HCT116 (cell line): ENCODE measurements at regions not wholly inside any gene's neighbourhood (a gene's known extent, or its start where the extent isn't known, plus 50 kb on each side); places are given as distances from the start of the nearest gene placed in this dataset.

Experiments
- ATAC-seq: fragments of 200-7000 bp; cut with Tn5 transposase; 2 replicates; pipeline ENCODE4 v1.9.1; 2020; ENCODE audit warnings: mild to moderate bottlenecking, moderate library complexity
- BruUV-seq: library from RNA; stranded (reverse); fragments of 400-500 nt; replicated peaks from 2 replicates; lab custom pipeline; 2021; lab: Mats Ljungman, UMichigan
- CTCF ChIA-PET: fragments of 300-600 bp; sonication (Branson Sonifier 250); formaldehyde crosslinking; loops from one replicate; lab custom pipeline; 2021; ENCODE audit warnings: antibody characterized with exemption; lab: Charles Lee
- POLR2A ChIA-PET: fragments of 300-600, 350-600 bp; sonication (Branson Sonifier 250); formaldehyde crosslinking; loops from one replicate; lab custom pipeline; 2021; ENCODE audit warnings: antibody characterized with exemption; lab: Charles Lee
- RAD21 ChIA-PET, 2 experiments: fragments of 300-600 bp; sonication (Branson Sonifier 250); formaldehyde crosslinking; loops; one replicate each; lab custom pipeline; 2023; ENCODE audit warnings: low total read pairs in 2 of 2; ENCODE audit not compliant: uncharacterized antibody in 2 of 2, unreplicated experiment in 2 of 2, low non-redundant PET in 1 of 2; lab: Charles Lee
- DNase-seq: peaks from one replicate; pipeline ENCODE4 v3.0.0-alpha.2; 2010; ENCODE audit warnings: low read depth, low spot score
- H2AFZ ChIP-seq: fragments of 200-600 bp; shearing (Covaris generic), sonication (generic); 2 replicates; pipeline ENCODE4 v1.6.1; 2017; ENCODE audit warnings: low read depth, mixed run types, mixed read lengths, antibody characterized with exemption, low read length; ENCODE audit not compliant: poor library complexity, severe bottlenecking
- H3K27ac ChIP-seq: 2 replicates; pipeline ENCODE4 v1.5.1; 2012; ENCODE audit warnings: low read depth, low read length
- H3K27me3 ChIP-seq: fragments of 200-600 bp; sonication (generic); 2 replicates; pipeline ENCODE4 v1.6.1; 2016; ENCODE audit warnings: mixed run types, low read length, mixed read lengths; ENCODE audit not compliant: insufficient read depth
- H3K36me3 ChIP-seq, 2 experiments: fragments of 200-500 bp in 1 of 2; fragments of 200-600 bp in 1 of 2; sonication (Bioruptor generic) in 1 of 2; sonication (generic) in 1 of 2; 2 replicates each; pipeline versions ENCODE4 v1.5.1 to v1.6.1; 2014 to 2016; ENCODE audit warnings: low read length in 2 of 2, inconsistent platforms in 1 of 2, mixed read lengths in 1 of 2, mixed run types in 1 of 2; ENCODE audit not compliant: insufficient read depth in 2 of 2, control insufficient read depth in 1 of 2
- H3K4me1 ChIP-seq, 2 experiments: fragments of 200-600 bp in 1 of 2; sonication (generic) in 1 of 2; 2 replicates each; pipeline versions ENCODE4 v1.5.1 to v1.6.1; 2012 to 2017; ENCODE audit warnings: low read length in 2 of 2, inconsistent platforms in 1 of 2, mild to moderate bottlenecking in 1 of 2, mixed read lengths in 1 of 2, mixed run types in 1 of 2, moderate library complexity in 1 of 2; ENCODE audit not compliant: insufficient read depth in 2 of 2, control insufficient read depth in 1 of 2
- H3K4me2 ChIP-seq: fragments of 200-600 bp; sonication (generic); 2 replicates; pipeline ENCODE4 v1.6.1; 2017; ENCODE audit warnings: mixed run types, low read length, mixed read lengths
- H3K4me3 ChIP-seq, 2 experiments: fragments of 200-600 bp in 1 of 2; sonication (generic) in 1 of 2; replicated peaks in 1 of 2; 2 replicates each; pipeline ENCODE4 v1.5.1; 2011 to 2016; ENCODE audit warnings: low read length in 2 of 2, control low read depth in 1 of 2, low read depth in 1 of 2, mild to moderate bottlenecking in 1 of 2, mixed read lengths in 1 of 2, mixed run types in 1 of 2
- H3K79me2 ChIP-seq: fragments of 200-600 bp; sonication (generic); 2 replicates; pipeline ENCODE4 v1.6.1; 2017; ENCODE audit warnings: mild to moderate bottlenecking, mixed run types, low read length, moderate library complexity, mixed read lengths; ENCODE audit not compliant: insufficient read depth
- H3K9ac ChIP-seq: fragments of 200-600 bp; sonication (generic); 2 replicates; pipeline ENCODE4 v1.6.1; 2016; ENCODE audit warnings: low read length, mixed read lengths
- H3K9me2 ChIP-seq: fragments of 200-600 bp; sonication (generic), shearing (Covaris generic); 2 replicates; pipeline ENCODE4 v1.6.1; 2017; ENCODE audit warnings: mixed run types, mild to moderate bottlenecking, moderate library complexity; ENCODE audit not compliant: insufficient read depth
- H3K9me3 ChIP-seq, 2 experiments: fragments of 200-500 bp in 1 of 2; fragments of 200-600 bp in 1 of 2; sonication (Bioruptor generic) in 1 of 2; sonication (generic) in 1 of 2; 2 replicates each; pipeline ENCODE4 v1.6.1; 2014 to 2017; ENCODE audit warnings: low read length in 2 of 2, mixed read lengths in 2 of 2, inconsistent platforms in 1 of 2, low read depth in 1 of 2, mild to moderate bottlenecking in 1 of 2, mixed run types in 1 of 2, moderate library complexity in 1 of 2; ENCODE audit not compliant: control insufficient read depth in 1 of 2, insufficient read depth in 1 of 2
- H4K20me1 ChIP-seq: fragments of 200-600 bp; sonication (generic), shearing (Covaris generic); 2 replicates; pipeline ENCODE4 v1.6.1; 2017; ENCODE audit warnings: mixed run types, mild to moderate bottlenecking, moderate library complexity; ENCODE audit not compliant: insufficient read depth
- CBX3 ChIP-seq: IDR thresholded peaks from 2 replicates; pipeline ENCODE4 v1.6.1; 2012; ENCODE audit warnings: low read depth
- CEBPB ChIP-seq: IDR thresholded peaks from 2 replicates; pipeline ENCODE4 v1.6.1; 2012; ENCODE audit warnings: low read depth
- EGR1 ChIP-seq: IDR thresholded peaks from 2 replicates; pipeline ENCODE4 v1.6.1; 2012; ENCODE audit warnings: low read depth
- ELF1 ChIP-seq: IDR thresholded peaks from 2 replicates; pipeline ENCODE4 v1.6.1; 2012; ENCODE audit warnings: low read depth, borderline replicate concordance
- EZH2phosphoT487 ChIP-seq: fragments of 200-600 bp; IDR thresholded peaks from 2 replicates; pipeline ENCODE4 v1.6.1; 2018; ENCODE audit warnings: antibody characterized with exemption, borderline replicate concordance
- FOSL1 ChIP-seq: IDR thresholded peaks from 2 replicates; pipeline ENCODE4 v1.6.1; 2012; ENCODE audit warnings: low read depth
- JUND ChIP-seq: IDR thresholded peaks from 2 replicates; pipeline ENCODE4 v1.6.1; 2012
- RAD21 ChIP-seq: IDR thresholded peaks from 2 replicates; pipeline ENCODE4 v1.6.1; 2012; ENCODE audit warnings: low read depth, mild to moderate bottlenecking
- TCF7L2 ChIP-seq: IDR thresholded peaks from 2 replicates; pipeline ENCODE4 v1.7.0; 2011; ENCODE audit warnings: borderline replicate concordance, inconsistent platforms; ENCODE audit not compliant: insufficient read depth, insufficient read length; ENCODE audit errors: extremely low read depth
- ZFX ChIP-seq: fragments of 450-650 bp; IDR thresholded peaks from 2 replicates; pipeline ENCODE4 v1.6.1; 2017
- intact Hi-C: fragments of 100-400 bp; cut with micrococcal nuclease; formaldehyde crosslinking; loops from 2 replicates; pipeline ENCODE4 v1.10.0; 2022

- no peak for TF ChIP-seq CEBPB
- no peak for TF ChIP-seq CBX3
- no peak for TF ChIP-seq EZH2phosphoT487
- no peak for TF ChIP-seq TCF7L2
- no peak for TF ChIP-seq FOSL1
- no peak for TF ChIP-seq ELF1
- no peak for TF ChIP-seq ZFX
- TF ChIP-seq JUND, result no peak
- Histone ChIP-seq H3K4me3 (no peak overlapping the region), H2AFZ (no peak overlapping the region), H3K27ac (no peak overlapping the region), H3K9ac (no peak overlapping the region), H3K36me3 (no peaks in the 10 kb centered on the region), H3K4me2 (no peak overlapping the region), H4K20me1 (no peaks in the 10 kb centered on the region), H3K4me1 (no peaks in the 10 kb centered on the region), H3K27me3 (no peaks in the 10 kb centered on the region), H3K9me2 (no peaks in the 10 kb centered on the region), H3K79me2 (no peaks in the 10 kb centered on the region), H3K9me3 (no peaks in the 10 kb centered on the region)
- intact Hi-C loops, result no loop called here
- RAD21 ChIA-PET, result no interaction called here
- CTCF ChIA-PET, result no interaction called here
- no TSS peak for BruUV-seq
- POLR2A ChIA-PET, result no interaction called here
- ATAC-seq (no peak), DNase-seq (no peak)
These were observed 319.1 kb downstream of the ASMT start for GRCh38 chrX:1933964-1934363.

GRCh38 chrX:1935805-1936204, 320.9 kb downstream of the ASMT start:
- ATAC-seq (no peak), DNase-seq (no peak)
- no peaks in the 10 kb centered on the region for H3K9me3 ChIP-seq
- no peak overlapping the region for H3K9ac ChIP-seq
- no peaks in the 10 kb centered on the region for H3K79me2 ChIP-seq
- no peak overlapping the region for H3K27ac ChIP-seq
- no peaks in the 10 kb centered on the region for H3K9me2 ChIP-seq
- no peak overlapping the region for H3K4me3 ChIP-seq
- no TSS peak for BruUV-seq
- CTCF ChIA-PET, result no interaction called here
- TF ChIP-seq RAD21 (peak; percentile 36), EGR1 (no peak)
- H3K36me3 ChIP-seq, result no peaks in the 10 kb centered on the region
- POLR2A ChIA-PET, result no interaction called here
- H3K4me1 ChIP-seq, result no peaks in the 10 kb centered on the region
- no peaks in the 10 kb centered on the region for H4K20me1 ChIP-seq
- no peak overlapping the region for H3K4me2 ChIP-seq
- H3K27me3 ChIP-seq, result no peaks in the 10 kb centered on the region
- RAD21 ChIA-PET, result no interaction called here
- intact Hi-C loops, result no loop called here
- H2AFZ ChIP-seq, result no peak overlapping the region
